NT2/D1 (cell line): ENCODE measurements at regions not wholly inside any gene's neighbourhood (a gene's known extent, or its start where the extent isn't known, plus 50 kb on each side); places are given as distances from the start of the nearest gene placed in this dataset.

Source experiments
- SUZ12 ChIP-seq: IDR thresholded peaks from 2 replicates; pipeline ENCODE4 v1.6.1; 2011; ENCODE audit not compliant: insufficient read length, insufficient read depth; ENCODE audit errors: extremely low read depth
- YY1 ChIP-seq: IDR thresholded peaks from 2 replicates; pipeline ENCODE4 v1.6.1; 2011; ENCODE audit not compliant: insufficient read length, insufficient read depth
- ZNF274 ChIP-seq: IDR thresholded peaks from 2 replicates; pipeline ENCODE4 v1.6.1; 2011; ENCODE audit warnings: mild to moderate bottlenecking, low read depth, low read length

DNA sequence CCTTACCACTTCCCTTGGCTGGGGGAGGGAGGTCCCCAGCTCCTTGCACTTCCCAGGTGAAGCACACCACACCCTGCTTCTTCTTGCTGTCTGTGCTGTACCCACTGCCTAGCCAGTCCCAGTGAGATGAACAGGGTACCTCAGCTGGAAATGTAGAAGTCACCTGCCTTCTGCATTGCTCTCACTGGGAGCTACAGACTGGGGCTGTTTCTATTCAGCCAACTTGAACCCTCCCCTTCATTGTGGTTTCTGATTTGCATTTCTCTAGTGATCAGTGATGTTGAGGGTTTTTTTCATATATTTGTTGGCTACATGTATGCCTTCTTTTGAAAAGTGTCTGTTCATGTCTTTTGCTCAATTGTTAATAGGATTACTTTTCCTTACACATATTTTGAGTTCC, 222.8 kb downstream of the DDX3Y start:
- TF ChIP-seq YY1: no peak
- no peak for TF ChIP-seq ZNF274
- TF ChIP-seq SUZ12: no peak
